ENCODE measurements at regions not wholly inside any gene's neighbourhood (a gene's known extent, or its start where the extent isn't known, plus 50 kb on each side); places are given as distances from the start of the nearest gene placed in this dataset.

DNA sequence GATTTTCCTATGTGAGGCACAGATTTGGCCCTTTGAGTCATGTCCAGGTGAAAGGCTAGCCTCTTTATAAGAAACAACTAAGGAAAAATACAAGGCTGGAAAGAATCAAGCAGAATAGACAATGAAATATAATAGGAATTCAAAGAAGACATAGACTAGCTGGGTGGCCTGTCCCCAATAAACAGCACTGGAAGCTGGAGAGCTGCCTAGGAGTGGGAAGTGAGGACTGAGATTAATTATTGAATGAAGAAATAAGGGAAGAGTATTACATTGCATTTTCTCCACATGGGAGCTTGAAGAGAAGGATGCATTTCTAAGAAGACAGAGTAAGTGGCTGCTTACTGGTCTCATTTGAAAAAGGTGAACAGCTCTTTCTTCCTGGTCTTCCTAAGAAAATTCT is 100.0 kb downstream of the CCDC34 start:
- no peaks in the 10 kb centered on the region for H3K36me3 ChIP-seq (ENCODE audit: control insufficient read depth, insufficient read depth, low read length)
- no peak for DNase-seq
- H3K27me3 Mint-ChIP-seq (ENCODE audit: low read depth in 2 of 2), result no peaks in the 10 kb centered on the region
- no peak overlapping the region for H3K27ac Mint-ChIP-seq
- TF ChIP-seq, protein P1, sequence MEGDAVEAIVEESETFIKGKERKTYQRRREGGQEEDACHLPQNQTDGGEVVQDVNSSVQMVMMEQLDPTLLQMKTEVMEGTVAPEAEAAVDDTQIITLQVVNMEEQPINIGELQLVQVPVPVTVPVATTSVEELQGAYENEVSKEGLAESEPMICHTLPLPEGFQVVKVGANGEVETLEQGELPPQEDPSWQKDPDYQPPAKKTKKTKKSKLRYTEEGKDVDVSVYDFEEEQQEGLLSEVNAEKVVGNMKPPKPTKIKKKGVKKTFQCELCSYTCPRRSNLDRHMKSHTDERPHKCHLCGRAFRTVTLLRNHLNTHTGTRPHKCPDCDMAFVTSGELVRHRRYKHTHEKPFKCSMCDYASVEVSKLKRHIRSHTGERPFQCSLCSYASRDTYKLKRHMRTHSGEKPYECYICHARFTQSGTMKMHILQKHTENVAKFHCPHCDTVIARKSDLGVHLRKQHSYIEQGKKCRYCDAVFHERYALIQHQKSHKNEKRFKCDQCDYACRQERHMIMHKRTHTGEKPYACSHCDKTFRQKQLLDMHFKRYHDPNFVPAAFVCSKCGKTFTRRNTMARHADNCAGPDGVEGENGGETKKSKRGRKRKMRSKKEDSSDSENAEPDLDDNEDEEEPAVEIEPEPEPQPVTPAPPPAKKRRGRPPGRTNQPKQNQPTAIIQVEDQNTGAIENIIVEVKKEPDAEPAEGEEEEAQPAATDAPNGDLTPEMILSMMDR (IDR thresholded peaks at IDR 0.05), result no peak
- intact Hi-C loops (cut with micrococcal nuclease), result no loop called here
- H3K4me1 Mint-ChIP-seq, result no peaks in the 10 kb centered on the region
- H3K4me3 ChIP-seq (ENCODE audit: low read length), result no peak overlapping the region
- H3K4me3 Mint-ChIP-seq, result no peak overlapping the region
- peaks cover 3 to 6% of the 10 kb centered on the region in 2 donors for H3K9me3 Mint-ChIP-seq
- H3K4me1 ChIP-seq (ENCODE audit: control insufficient read depth, insufficient read depth, low read length), result no peaks in the 10 kb centered on the region
- no peaks in the 10 kb centered on the region for H3K27me3 ChIP-seq (ENCODE audit: control insufficient read depth, insufficient read depth, low read length)
- ATAC-seq, result no peak
- H3K36me3 Mint-ChIP-seq, result no peaks in the 10 kb centered on the region
- no peaks in the 10 kb centered on the region for H3K9me3 ChIP-seq (ENCODE audit: control insufficient read depth, insufficient read depth, low read length)
- H3K27ac ChIP-seq (ENCODE audit: low read length), result no peak overlapping the region

DNA sequence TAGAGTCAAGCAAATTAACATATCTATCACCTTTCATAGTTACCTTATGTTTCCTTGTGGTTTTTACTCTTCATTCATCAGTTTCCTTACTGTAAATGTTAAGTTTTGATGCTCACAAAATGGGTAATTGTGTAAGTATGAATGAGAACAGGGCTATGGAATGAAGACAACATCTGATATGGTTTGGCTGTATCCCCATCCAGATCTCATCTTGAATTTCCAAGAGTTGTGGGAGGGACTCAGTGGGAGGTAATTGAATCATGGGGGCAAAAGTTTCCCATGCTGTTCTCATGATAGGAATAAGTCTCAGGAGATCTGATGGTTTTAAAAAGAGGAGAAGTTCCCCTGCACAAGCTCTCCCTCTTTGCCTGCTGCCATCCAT is 107.6 kb downstream of the CCDC34 start:
- Histone ChIP-seq H3K27me3 (ENCODE audit: control insufficient read depth, insufficient read depth, low read length) (no peaks in the 10 kb centered on the region), H3K4me3 (ENCODE audit: low read length) (no peak overlapping the region), H3K4me1 (ENCODE audit: control insufficient read depth, insufficient read depth, low read length) (no peaks in the 10 kb centered on the region), H3K36me3 (ENCODE audit: control insufficient read depth, insufficient read depth, low read length) (no peaks in the 10 kb centered on the region), H3K9me3 (ENCODE audit: control insufficient read depth, insufficient read depth, low read length) (no peaks in the 10 kb centered on the region), H3K27ac (ENCODE audit: low read length) (no peak overlapping the region)
- Mint-ChIP-seq H3K27me3 (ENCODE audit: low read depth in 2 of 2) (peaks cover 0 to 3% of the 10 kb centered on the region in 2 donors), H3K27ac (no peak overlapping the region), H3K4me3 (no peak overlapping the region), H3K9me3 (peaks cover 0 to 5% of the 10 kb centered on the region in 2 donors), H3K4me1 (no peaks in the 10 kb centered on the region), H3K36me3 (no peaks in the 10 kb centered on the region)
- ATAC-seq (no peak), DNase-seq (no peak)
- intact Hi-C loops (cut with micrococcal nuclease), result no loop called here
- TF ChIP-seq, protein P1 (IDR thresholded peaks at IDR 0.05), result no peak

DNA sequence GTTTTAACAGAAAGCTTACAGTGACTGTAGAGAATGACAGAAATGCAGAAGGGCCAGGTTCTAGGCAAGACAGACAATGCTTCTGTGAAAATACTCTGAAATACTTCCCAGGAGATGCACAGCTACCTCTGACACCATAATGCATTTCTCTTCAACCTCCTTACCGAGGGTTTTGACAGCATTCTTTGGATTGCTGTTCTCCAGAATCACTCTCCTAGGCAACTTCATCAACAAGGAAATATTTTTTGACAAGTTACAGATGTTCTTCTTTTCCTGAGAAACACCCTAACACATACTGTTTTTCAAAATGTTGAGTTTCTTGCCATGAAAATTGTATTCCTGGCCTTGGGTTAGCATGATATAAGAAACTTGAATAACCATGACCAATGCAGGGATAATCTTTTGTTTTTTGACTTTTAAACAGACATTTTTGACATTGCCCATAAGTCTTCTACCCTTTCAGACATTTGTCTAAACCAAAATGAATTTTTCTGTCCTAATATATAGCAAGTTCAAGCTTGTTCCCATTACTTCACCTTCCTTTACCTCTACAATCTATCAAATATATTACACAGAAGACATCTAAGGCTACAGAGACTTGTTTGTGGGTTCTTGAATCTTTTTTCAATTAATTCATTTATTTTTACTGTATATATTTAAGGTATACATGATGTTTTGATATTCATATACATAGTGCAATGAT is 108.1 kb downstream of the CCDC34 start:
- TF ChIP-seq, protein P1 (IDR thresholded peaks at IDR 0.05), result no peak
- 50% methylated on average over 1 of the region's 1 CpG for WGBS (ENCODE audit: insufficient coverage)
- Mint-ChIP-seq H3K4me3 (no peak overlapping the region), H3K27me3 (ENCODE audit: low read depth in 2 of 2) (peaks cover 0 to 3% of the 10 kb centered on the region in 2 donors), H3K27ac (no peak overlapping the region), H3K4me1 (no peaks in the 10 kb centered on the region), H3K9me3 (peaks cover 0 to 5% of the 10 kb centered on the region in 2 donors), H3K36me3 (no peaks in the 10 kb centered on the region)
- DNase-seq (no peak), ATAC-seq (no peak)
- Histone ChIP-seq H3K9me3 (ENCODE audit: control insufficient read depth, insufficient read depth, low read length) (no peaks in the 10 kb centered on the region), H3K4me1 (ENCODE audit: control insufficient read depth, insufficient read depth, low read length) (no peaks in the 10 kb centered on the region), H3K4me3 (ENCODE audit: low read length) (no peak overlapping the region), H3K36me3 (ENCODE audit: control insufficient read depth, insufficient read depth, low read length) (no peaks in the 10 kb centered on the region), H3K27me3 (ENCODE audit: control insufficient read depth, insufficient read depth, low read length) (no peaks in the 10 kb centered on the region), H3K27ac (ENCODE audit: low read length) (no peak overlapping the region)
- intact Hi-C loops (cut with micrococcal nuclease), result no loop called here

DNA sequence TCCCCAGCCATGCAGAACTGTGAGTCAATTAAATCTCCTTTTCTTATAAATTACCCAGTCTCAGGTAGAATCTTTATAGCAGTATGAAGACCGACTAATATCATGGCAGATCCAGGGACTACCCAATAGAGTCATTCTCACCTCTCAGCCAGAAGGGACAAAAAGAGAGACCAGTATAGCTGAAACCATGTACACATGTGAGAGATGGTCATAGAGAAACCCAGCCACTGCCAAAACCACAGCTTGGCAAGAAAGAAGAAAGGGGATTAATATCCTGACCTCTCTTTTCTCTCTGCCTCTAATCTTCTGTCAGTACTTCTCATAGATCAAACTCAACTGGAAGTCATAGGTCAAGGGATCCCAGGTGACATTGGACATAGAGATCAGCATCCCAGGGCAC is 109.8 kb downstream of the CCDC34 start:
- no peaks in the 10 kb centered on the region for H3K36me3 Mint-ChIP-seq
- H3K4me1 Mint-ChIP-seq, result no peaks in the 10 kb centered on the region
- DNase-seq (no peak), ATAC-seq (no peak)
- no peak overlapping the region for H3K27ac Mint-ChIP-seq
- H3K4me3 Mint-ChIP-seq, result no peak overlapping the region
- Histone ChIP-seq H3K4me1 (ENCODE audit: control insufficient read depth, insufficient read depth, low read length) (no peaks in the 10 kb centered on the region), H3K4me3 (ENCODE audit: low read length) (no peak overlapping the region), H3K9me3 (ENCODE audit: control insufficient read depth, insufficient read depth, low read length) (no peaks in the 10 kb centered on the region), H3K36me3 (ENCODE audit: control insufficient read depth, insufficient read depth, low read length) (no peaks in the 10 kb centered on the region), H3K27me3 (ENCODE audit: control insufficient read depth, insufficient read depth, low read length) (no peaks in the 10 kb centered on the region), H3K27ac (ENCODE audit: low read length) (no peak overlapping the region)
- TF ChIP-seq, protein P1 (IDR thresholded peaks at IDR 0.05), result no peak
- WGBS (ENCODE audit: insufficient coverage), result 73% methylated on average over 1 of the region's 1 CpG
- peaks cover 0 to 2% of the 10 kb centered on the region in 2 donors for H3K9me3 Mint-ChIP-seq
- peaks cover 0 to 3% of the 10 kb centered on the region in 2 donors for H3K27me3 Mint-ChIP-seq (ENCODE audit: low read depth in 2 of 2)
- intact Hi-C loops (cut with micrococcal nuclease), result no loop called here
